ENCODE measurements at regions not wholly inside any gene's neighbourhood (a gene's known extent, or its start where the extent isn't known, plus 50 kb on each side); places are given as distances from the start of the nearest gene placed in this dataset.

GRCh38 chr2:78864205-78864604 is 161.3 kb upstream of the REG3G start (continued):
- TF ChIP-seq, protein P1, sequence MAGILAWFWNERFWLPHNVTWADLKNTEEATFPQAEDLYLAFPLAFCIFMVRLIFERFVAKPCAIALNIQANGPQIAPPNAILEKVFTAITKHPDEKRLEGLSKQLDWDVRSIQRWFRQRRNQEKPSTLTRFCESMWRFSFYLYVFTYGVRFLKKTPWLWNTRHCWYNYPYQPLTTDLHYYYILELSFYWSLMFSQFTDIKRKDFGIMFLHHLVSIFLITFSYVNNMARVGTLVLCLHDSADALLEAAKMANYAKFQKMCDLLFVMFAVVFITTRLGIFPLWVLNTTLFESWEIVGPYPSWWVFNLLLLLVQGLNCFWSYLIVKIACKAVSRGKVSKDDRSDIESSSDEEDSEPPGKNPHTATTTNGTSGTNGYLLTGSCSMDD (CRISPR knock-in tag; IDR thresholded peaks at IDR 0.05) = no peak
- no peak for TF ChIP-seq ZNF263 (CRISPR knock-in tag; IDR thresholded peaks at IDR 0.05)
- TF ChIP-seq ZNF777 (CRISPR knock-in tag; IDR thresholded peaks at IDR 0.05) = no peak
- no peak for TF ChIP-seq CCAR2 (optimal IDR thresholded peaks at IDR 0.05; ENCODE audit: low read depth, low read length)
- TF ChIP-seq ZNF280D (CRISPR knock-in tag; IDR thresholded peaks at IDR 0.05) = no peak
- TF ChIP-seq ZNF451 (CRISPR knock-in tag; IDR thresholded peaks at IDR 0.05) = no peak
- no peak for TF ChIP-seq HHEX (CRISPR knock-in tag; IDR thresholded peaks at IDR 0.05)
- no peak for TF ChIP-seq ZNF446 (CRISPR knock-in tag; IDR thresholded peaks at IDR 0.05)
- TF ChIP-seq TBL1XR1 (IDR thresholded peaks at IDR 0.05; ENCODE audit: borderline replicate concordance, low read length, partially characterized antibody) = no peak
- TF ChIP-seq ZNF225 (CRISPR knock-in tag; IDR thresholded peaks at IDR 0.05) = no peak
- TF ChIP-seq ZNF709 (CRISPR knock-in tag; IDR thresholded peaks at IDR 0.05) = no peak
- no peak for TF ChIP-seq ZZZ3 (CRISPR knock-in tag; IDR thresholded peaks at IDR 0.05; ENCODE audit: borderline replicate concordance)
- TF ChIP-seq PHF5A (CRISPR knock-in tag; IDR thresholded peaks at IDR 0.05; ENCODE audit: low read depth, unreplicated experiment) = no peak

Data from HepG2 (cell line).